ENCODE measurements at regions not wholly inside any gene's neighbourhood (a gene's known extent, or its start where the extent isn't known, plus 50 kb on each side); places are given as distances from the start of the nearest gene placed in this dataset.

DNA sequence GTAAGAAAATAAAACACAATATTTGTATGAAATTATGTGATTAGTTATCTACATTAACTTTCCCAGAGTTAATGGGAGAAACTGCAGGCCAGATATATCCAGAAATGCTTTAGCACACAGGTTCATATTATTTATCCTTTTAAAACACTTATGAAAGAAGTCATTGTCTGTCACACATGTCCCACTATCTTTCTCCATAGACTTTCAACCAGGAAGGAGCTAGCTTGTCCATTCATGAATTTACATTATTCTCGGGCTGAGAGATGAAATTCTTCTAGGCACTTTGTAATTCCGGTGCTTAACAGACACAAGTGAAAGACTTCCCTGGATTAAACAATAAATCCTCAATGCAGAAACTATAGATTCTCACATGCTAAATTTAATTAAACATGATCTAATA is 1043.2 kb downstream of the CDH9 start:
- TF ChIP-seq, protein P1, sequence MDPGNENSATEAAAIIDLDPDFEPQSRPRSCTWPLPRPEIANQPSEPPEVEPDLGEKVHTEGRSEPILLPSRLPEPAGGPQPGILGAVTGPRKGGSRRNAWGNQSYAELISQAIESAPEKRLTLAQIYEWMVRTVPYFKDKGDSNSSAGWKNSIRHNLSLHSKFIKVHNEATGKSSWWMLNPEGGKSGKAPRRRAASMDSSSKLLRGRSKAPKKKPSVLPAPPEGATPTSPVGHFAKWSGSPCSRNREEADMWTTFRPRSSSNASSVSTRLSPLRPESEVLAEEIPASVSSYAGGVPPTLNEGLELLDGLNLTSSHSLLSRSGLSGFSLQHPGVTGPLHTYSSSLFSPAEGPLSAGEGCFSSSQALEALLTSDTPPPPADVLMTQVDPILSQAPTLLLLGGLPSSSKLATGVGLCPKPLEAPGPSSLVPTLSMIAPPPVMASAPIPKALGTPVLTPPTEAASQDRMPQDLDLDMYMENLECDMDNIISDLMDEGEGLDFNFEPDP (CRISPR knock-in tag; conservative IDR thresholded peaks at IDR 0.05): no peak
- TF ChIP-seq NCOA1 (CRISPR knock-in tag; IDR thresholded peaks at IDR 0.05) (no peak), FOXP1 (IDR thresholded peaks at IDR 0.05) (no peak), FOXP1 (CRISPR knock-in tag; IDR thresholded peaks at IDR 0.05) (no peak), POLR2A (IDR thresholded peaks at IDR 0.05; ENCODE audit: insufficient read depth in 1 of 2, low read depth in 2 of 2, low read length in 2 of 2) (no peak), NBN (conservative IDR thresholded peaks at IDR 0.05) (no peak), MEIS1 (CRISPR knock-in tag; IDR thresholded peaks at IDR 0.05; ENCODE audit: borderline replicate concordance) (no peak), MYC (CRISPR knock-in tag; IDR thresholded peaks at IDR 0.05; ENCODE audit: borderline replicate concordance) (no peak)
- TF ChIP-seq, protein P2, sequence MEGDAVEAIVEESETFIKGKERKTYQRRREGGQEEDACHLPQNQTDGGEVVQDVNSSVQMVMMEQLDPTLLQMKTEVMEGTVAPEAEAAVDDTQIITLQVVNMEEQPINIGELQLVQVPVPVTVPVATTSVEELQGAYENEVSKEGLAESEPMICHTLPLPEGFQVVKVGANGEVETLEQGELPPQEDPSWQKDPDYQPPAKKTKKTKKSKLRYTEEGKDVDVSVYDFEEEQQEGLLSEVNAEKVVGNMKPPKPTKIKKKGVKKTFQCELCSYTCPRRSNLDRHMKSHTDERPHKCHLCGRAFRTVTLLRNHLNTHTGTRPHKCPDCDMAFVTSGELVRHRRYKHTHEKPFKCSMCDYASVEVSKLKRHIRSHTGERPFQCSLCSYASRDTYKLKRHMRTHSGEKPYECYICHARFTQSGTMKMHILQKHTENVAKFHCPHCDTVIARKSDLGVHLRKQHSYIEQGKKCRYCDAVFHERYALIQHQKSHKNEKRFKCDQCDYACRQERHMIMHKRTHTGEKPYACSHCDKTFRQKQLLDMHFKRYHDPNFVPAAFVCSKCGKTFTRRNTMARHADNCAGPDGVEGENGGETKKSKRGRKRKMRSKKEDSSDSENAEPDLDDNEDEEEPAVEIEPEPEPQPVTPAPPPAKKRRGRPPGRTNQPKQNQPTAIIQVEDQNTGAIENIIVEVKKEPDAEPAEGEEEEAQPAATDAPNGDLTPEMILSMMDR (CRISPR knock-in tag; IDR thresholded peaks at IDR 0.05): no peak
- TF ChIP-seq, protein P3, sequence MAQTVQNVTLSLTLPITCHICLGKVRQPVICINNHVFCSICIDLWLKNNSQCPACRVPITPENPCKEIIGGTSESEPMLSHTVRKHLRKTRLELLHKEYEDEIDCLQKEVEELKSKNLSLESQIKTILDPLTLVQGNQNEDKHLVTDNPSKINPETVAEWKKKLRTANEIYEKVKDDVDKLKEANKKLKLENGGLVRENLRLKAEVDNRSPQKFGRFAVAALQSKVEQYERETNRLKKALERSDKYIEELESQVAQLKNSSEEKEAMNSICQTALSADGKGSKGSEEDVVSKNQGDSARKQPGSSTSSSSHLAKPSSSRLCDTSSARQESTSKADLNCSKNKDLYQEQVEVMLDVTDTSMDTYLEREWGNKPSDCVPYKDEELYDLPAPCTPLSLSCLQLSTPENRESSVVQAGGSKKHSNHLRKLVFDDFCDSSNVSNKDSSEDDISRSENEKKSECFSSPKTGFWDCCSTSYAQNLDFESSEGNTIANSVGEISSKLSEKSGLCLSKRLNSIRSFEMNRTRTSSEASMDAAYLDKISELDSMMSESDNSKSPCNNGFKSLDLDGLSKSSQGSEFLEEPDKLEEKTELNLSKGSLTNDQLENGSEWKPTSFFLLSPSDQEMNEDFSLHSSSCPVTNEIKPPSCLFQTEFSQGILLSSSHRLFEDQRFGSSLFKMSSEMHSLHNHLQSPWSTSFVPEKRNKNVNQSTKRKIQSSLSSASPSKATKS (CRISPR knock-in tag; IDR thresholded peaks at IDR 0.05): no peak
